HFF-Myc (cell line): ENCODE measurements at regions not wholly inside any gene's neighbourhood (a gene's known extent, or its start where the extent isn't known, plus 50 kb on each side); places are given as distances from the start of the nearest gene placed in this dataset.

ENCODE experiments used
- DNase-seq: peaks from one replicate; pipeline ENCODE4 v3.0.0-alpha.2; 2011; ENCODE audit warnings: low read depth; ENCODE audit errors: extremely low read depth
- H3K4me3 ChIP-seq: replicated peaks from 2 replicates; pipeline ENCODE4 v1.5.1; 2011; ENCODE audit warnings: low read depth, mild to moderate bottlenecking, control low read depth, low read length
- TF ChIP-seq, protein P1 (sequence below): IDR thresholded peaks from 2 replicates; pipeline ENCODE4 v1.5.1; 2012; ENCODE audit warnings: mild to moderate bottlenecking, low read depth, low read length, control low read depth; ENCODE audit errors: missing control alignments

DNA sequence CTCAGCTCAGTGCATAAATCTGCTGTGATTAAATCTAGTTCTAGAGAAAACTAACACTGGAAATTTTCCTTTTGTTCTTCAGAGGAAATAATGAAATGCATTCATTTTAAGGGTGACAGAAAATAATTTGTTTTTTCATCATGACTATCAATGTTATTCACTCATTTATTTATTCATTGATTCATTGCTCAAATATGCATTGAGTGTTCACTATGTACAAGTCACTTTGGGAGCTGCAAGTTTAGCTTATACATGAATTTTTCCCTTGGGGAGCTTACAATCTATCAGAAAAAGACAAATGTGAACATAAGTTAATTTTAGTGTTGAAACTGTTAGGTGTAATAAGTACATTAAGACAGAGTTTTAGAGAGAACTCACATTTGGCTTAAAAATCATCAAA is 897.8 kb downstream of the CENPC start:
- TF ChIP-seq, protein P1, sequence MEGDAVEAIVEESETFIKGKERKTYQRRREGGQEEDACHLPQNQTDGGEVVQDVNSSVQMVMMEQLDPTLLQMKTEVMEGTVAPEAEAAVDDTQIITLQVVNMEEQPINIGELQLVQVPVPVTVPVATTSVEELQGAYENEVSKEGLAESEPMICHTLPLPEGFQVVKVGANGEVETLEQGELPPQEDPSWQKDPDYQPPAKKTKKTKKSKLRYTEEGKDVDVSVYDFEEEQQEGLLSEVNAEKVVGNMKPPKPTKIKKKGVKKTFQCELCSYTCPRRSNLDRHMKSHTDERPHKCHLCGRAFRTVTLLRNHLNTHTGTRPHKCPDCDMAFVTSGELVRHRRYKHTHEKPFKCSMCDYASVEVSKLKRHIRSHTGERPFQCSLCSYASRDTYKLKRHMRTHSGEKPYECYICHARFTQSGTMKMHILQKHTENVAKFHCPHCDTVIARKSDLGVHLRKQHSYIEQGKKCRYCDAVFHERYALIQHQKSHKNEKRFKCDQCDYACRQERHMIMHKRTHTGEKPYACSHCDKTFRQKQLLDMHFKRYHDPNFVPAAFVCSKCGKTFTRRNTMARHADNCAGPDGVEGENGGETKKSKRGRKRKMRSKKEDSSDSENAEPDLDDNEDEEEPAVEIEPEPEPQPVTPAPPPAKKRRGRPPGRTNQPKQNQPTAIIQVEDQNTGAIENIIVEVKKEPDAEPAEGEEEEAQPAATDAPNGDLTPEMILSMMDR, result no peak
- DNase-seq, result no peak

DNA sequence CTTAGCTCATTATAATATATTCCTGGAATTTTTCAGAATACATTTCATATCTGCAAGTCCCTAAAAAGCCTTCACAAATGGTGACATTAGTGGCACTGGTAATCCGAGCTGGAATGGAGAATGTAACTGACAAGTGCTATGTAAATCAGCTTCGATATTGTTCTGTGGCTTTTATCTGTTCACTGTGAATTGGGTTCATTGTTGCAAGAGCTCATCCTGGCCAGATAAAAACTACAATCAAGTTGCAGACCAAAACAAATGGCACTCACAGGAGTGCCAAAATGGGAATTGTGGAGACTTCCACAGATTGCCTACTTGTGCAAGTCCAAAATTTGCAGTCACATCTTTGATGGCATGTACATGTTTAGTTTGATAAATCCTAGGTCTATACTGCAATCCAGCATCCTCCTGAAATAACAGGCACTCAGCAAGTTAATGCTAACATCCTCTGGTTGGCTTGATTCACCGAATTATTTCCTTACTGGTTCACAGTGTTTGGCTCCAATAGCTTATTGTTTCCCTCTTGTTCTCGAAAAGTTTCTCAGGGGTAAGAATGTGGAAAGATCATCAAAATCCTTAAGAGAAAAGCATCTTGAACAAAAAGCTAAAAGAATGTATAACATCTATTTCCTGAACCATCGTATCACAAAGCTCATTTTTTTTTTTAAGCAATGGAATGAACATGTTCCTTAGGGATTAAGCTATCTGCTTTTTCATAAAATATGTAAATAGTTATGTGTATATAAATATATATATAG is 904.9 kb downstream of the CENPC start:
- H3K4me3 ChIP-seq, result no peak overlapping the region
- DNase-seq, result no peak
- TF ChIP-seq, protein P1, result no peak

More for the DNA sequence above, 897.8 kb downstream of the CENPC start:
- no peak overlapping the region for H3K4me3 ChIP-seq

DNA sequence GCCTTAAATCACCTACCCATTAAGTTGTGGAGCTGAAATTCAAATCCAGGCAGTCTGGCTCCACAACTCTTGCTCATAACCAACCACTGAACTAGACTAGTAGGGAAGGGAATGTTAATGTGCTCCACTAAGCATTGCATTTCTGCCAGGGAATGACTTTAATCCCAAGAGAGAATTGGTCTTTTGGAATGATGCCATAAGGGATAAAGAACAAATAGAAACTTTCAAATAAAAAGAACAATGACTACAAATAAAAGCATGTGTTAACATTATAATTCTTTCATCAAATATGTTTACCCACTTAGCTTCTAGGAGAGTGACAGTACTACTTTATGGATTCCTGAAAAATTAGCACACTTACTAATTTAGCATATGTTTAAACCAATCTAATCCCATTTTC is 905.9 kb downstream of the CENPC start:
- no peak for DNase-seq
- TF ChIP-seq, protein P1, result no peak
- H3K4me3 ChIP-seq, result no peak overlapping the region

DNA sequence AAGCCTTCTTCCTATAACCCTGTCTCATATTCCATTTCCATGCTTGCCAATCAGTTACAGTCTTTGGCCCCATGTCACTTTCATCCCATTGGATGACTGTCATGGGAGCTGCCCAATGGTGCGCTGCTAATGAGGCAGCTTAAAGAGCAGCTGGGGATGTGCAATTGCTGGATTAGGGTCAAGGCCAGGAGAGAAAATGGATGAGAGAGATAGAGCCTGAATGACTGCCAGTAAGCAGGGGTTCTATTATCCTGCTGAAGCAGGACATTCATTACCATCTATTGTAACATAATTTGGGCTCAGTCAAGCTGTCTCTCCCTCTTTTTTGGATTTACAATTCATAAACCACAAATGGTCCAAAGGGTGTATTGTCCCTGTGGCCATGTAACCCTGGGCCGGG is 909.0 kb downstream of the CENPC start:
- TF ChIP-seq, protein P1, result no peak
- no peak for DNase-seq

DNA sequence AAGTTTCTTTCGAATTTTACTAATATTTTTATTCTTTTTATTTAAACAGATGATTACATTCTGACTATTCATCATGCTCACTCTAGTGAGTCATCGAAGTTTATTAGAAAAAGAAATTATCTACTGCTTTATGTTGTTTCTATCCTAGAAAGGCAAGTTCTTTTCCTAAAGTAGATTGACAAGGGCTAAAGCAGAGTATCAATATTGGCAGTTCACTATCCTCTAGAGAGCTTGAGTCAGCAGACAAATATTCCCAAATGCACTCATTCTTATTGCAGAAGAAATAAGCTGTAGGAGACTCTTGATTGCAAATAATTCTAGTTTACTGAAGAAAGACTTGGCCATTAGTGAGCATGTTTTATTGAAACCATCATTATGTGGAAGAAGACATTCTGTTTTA is 911.8 kb downstream of the CENPC start:
- DNase-seq, result no peak
- TF ChIP-seq, protein P1, result no peak
- H3K4me3 ChIP-seq, result no peak overlapping the region

More for the DNA sequence above, 909.0 kb downstream of the CENPC start:
- no peak overlapping the region for H3K4me3 ChIP-seq

DNA sequence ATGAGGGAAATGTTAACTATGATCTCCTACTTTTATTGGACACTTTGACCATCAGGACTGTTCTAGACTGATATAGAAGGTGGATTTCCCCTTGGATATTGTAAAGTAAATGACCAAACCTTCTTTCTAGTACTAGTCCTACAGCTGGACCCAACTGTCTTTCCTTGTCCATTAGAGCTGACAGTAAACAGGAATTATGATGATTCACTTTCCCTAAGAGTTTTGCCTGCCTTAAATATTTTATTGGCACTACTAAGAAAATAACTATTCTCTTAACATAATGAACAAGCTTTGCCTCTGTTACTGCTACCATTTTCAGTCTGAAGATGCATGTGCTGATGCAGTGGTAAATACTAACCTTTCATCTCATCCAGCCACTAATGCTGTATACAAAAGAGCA is 915.4 kb downstream of the CENPC start:
- TF ChIP-seq, protein P1, result no peak
- H3K4me3 ChIP-seq, result no peak overlapping the region
- no peak for DNase-seq

DNA sequence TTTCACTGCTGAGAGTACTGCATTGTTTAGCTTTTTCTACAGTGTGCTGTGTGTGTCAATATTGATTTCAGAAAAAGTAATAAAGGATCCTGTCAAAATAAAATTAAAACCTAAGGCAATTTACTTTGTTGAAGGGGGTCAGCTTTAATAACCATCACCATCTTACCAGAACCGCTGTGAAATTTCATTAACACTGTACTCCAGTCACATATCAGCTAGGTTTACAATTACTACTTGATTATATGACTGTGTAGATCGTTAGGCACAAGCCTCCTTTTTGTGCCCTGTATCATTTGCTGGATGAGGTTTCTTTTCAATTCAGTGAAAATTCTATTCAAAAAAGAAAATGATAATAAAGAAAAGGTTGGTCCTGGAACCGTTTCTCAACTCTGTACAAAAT is 917.2 kb downstream of the CENPC start:
- H3K4me3 ChIP-seq, result no peak overlapping the region
- DNase-seq, result no peak
- TF ChIP-seq, protein P1, result no peak
